CD1c-positive myeloid dendritic cell (primary cell): ENCODE measurements at regions not wholly inside any gene's neighbourhood (a gene's known extent, or its start where the extent isn't known, plus 50 kb on each side); places are given as distances from the start of the nearest gene placed in this dataset.
A peak's percentile ranks its signal among the peaks of the same experiment; 100 is the strongest.

Experiments used
- DNase-seq: peaks from one replicate; pipeline ENCODE4 v3.0.0-alpha.2; 2016; ENCODE audit errors: extremely low spot score

DNA sequence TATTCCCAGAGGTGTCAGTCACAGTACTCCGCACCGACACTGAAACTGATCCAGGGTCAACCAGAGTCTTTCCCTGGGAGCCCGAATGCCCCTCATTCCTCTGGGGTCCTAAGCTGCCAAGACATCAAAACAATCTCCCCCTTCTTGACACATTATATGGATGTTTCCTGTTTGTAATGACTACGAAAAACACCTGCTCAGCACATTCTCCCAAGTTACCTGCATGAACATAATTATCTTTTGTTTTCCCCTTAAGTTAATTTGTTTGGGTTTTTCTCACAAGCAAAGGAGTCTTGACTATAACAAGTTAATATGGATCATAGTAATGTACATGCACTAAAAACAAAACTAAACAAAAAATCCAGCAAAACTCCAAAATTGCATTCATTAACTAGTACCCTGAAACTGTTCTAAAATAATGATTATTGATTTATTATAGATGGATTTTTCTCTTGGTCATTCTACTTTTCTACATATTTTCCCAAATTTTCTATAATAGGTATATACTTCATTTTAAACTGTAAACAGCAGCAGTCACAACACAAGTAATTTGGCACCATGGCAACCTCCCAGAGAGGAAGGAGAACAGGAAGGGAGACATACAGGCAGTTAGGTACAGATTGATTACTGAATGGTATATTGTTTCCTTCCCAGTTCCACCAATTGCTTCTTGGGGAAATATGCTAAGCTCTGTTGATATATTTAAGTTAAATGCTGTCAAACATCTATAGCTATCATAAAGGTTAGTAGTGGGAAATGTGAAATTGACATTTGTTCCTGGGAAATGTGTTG, 631.5 kb downstream of the METTL15 start:
- DNase-seq: no peak

DNA sequence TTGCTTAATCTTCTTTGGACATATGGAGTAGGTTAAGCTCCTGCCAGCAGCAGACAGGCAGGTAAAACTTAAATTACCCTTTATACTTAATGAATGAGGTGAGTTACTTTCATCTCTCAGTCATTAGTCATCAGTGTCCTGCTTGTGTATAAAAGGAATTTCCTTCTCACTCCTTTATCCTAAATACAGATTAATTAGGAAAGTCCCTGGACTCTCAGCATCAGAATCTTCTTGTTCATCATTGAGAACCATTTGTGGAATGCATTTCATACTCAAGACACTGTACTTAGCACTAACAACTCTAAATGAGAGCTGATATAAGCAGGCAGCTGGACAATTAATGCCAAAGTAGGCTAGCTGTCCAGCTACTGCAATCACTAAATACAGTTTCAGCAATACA, 630.4 kb downstream of the METTL15 start:
- no peak for DNase-seq

- DNase-seq: no peak
These were observed 628.1 kb downstream of the METTL15 start for GRCh38 chr11:28736256-28736655.

DNA sequence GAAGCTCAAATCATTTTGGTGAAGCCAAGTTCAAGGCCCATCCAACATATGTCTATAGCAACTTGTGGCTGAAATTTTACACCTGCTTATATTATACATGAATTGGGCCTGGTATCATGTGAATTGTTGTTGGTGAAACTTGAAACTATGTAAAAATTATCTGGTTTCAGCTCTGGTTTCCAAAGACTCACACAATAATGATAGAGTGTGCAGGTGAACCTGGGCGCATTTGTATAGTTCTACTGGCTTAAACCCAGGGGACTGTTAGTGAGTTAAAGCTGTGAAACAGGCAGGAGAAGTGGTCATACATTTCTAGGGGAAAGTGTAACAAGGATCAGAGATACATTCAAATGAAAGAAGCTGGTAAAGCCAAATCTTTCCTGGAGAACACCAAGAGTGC, 627.3 kb downstream of the METTL15 start:
- no peak for DNase-seq

DNA sequence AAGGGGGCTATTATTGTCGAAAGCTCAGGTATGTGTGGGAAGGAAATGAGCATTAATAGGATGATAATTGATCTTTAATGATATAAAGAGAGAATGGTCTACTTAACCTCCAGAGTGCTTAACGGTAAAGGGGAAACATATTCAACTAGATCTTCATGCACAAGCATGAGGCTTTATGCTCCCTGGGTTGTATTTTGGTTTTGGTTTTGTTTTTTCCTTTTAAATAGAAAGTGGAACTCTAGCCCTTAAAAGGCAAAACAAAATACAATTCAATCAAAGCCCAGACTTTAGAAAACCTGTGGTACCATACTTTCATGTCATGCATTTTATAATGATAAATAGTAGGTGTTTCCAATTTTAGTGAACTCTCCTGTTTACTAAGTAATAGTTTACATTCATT, 622.7 kb downstream of the METTL15 start:
- DNase-seq: no peak

DNA sequence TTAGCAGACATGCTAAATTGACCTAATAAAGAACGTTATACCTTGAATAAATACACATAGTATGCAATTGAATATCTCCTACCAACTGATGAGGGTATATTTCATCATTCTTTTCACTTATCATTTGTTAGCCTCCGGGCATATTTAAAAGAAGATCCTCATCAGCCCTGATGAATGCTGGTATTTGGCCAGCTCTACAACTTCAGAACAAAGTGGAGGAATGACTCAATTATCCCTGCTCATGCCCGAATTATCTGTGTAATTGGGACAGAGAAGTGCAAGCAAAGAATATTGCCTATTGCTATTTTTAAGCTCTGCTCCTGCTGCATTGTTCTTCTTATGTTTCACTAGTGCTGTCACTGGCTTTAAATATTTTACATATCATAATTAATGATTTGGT, 622.1 kb downstream of the METTL15 start:
- DNase-seq: no peak

- no peak for DNase-seq
These were observed 621.2 kb downstream of the METTL15 start for GRCh38 chr11:28729339-28729738.

GRCh38 chr11:28728666-28729065, 620.5 kb downstream of the METTL15 start:
- no peak for DNase-seq

GRCh38 chr11:28727254-28727653, 619.1 kb downstream of the METTL15 start:
- DNase-seq: no peak

DNA sequence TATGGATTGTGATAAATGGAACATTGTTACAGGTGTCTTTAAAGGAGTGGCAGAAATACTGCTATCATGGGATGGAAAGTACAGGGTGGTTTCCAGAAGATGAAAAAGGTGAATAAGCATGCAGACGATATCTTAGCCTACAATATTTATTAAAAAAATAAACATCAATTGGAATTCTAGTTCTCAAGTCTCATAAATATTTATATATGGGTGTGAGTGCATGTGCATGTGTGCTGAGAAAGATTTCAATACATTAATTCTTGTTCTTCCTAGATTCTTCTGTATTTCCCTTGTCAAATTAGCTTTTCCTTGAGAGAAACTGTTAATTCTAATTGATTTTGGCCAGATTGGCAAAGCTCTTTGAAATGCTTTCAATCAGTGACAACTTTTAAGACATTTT, 618.2 kb downstream of the METTL15 start:
- DNase-seq: no peak

GRCh38 chr11:28715726-28716125, 607.5 kb downstream of the METTL15 start:
- DNase-seq: no peak

DNA sequence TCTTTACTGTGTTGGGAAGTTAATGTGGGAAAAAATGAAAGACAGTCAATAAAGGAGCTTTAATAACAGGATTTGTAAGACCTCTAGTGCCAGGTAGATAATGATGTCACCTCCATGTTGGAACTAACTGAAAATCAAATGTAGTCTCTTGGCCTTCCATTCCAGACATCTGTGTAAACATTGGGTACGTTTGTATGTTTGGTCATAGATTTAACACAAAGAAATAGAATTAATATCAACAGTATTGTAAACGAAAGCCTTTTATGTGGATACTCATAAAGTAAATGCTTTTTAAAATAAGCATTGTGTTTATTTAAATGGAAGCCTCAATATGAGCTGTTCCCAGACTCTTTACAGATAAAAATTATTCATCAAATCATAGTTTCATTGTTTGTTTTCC, 605.7 kb downstream of the METTL15 start:
- no peak for DNase-seq

DNA sequence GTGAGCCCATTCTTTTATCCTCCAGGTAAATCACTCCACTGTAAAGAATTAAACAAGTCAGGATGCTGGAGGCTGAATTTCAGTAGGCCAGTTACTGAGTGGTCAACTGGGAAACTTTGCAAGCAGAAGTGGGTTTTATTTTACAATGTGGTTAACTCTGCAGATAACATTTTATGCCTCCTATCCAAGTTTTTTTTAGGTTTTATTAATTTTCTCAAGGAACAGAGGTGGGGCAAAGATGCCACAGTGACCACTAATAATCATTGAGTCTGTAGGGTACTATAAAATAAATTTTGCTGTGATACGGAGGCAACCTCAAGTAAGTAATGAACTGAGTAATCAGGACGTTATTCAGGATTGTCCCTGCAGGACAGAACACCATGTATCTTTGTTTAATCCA, 599.9 kb downstream of the METTL15 start:
- DNase-seq: no peak

DNA sequence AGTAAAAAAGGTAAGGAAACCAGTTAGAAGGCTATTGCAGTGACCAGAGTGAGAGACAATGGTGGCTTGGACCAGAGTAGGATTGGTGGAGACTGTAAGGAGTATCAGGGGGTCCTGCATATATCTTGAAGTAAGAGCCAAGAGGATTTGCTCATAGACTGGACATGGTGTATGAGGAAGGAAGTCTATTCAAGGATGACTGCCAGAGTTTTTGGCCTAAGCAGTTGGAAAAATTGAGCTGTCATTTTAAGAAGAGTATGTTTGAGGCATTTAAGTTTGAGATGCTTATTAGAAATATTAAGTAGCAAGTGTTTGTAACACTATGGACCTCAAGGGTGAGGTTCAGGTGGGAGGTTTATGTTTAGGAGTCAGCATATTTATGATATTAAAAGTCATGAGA, 596.6 kb downstream of the METTL15 start:
- no peak for DNase-seq

DNA sequence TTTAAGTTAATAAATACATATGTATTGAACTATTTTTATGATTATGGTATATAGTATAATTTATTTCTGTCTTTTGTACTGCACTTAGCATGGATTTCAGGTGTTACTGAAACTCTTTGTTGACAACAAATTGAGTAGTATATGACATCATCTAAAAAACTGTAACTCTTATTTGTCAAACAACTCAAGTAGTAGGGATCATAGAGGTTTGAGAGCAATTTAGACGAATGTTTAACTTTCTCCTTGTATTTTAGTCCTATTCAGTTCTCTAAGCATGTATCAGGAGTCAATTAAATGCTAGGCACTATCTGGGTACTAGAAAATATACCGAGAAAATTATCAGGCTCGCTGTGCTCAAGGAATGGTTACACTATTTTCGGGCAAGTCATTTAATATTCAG, 595.2 kb downstream of the METTL15 start:
- DNase-seq: no peak

DNA sequence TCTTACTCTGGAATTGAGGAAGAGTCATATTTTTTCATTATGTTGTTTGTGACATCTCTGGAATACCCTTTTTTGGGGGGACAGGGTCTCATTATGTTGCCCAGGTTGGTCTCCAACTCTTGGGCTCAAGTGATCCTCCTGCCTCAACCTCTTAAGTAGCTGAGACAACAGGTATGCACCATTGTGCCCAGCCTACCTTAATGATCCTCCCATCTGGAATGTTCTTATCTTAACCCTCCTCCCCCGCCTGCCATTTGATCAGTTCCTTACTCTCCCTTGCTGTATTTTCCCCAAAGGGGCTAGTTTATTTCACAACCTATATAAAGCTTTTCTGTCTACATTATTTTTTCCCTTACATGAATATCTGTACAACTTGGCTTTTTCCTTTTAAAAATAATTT, 594.7 kb downstream of the METTL15 start:
- DNase-seq: no peak

DNA sequence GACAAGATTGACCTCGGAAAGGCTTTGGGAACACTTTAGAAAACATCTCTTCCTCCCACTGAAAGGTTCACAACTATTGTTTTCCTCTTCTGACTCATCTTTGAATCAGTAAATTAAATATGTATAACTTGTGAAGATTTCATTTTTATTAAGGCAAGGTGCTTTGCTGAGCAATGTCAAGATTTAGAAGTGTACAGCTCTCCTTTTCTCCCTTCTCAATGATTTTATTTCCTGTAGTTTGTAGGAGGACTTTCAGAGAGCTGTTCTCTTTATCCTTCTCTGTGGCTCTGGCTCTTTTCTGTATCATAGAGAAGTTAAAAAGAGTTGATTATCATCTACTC, 594.2 kb downstream of the METTL15 start:
- no peak for DNase-seq

- DNase-seq: no peak
These were observed 593.7 kb downstream of the METTL15 start for GRCh38 chr11:28701760-28702449.

GRCh38 chr11:28699701-28700100, 591.5 kb downstream of the METTL15 start:
- DNase-seq: no peak

GRCh38 chr11:28697920-28698827, 590.0 kb downstream of the METTL15 start:
- DNase-seq: peak; percentile 23

- DNase-seq: no peak
These were observed 588.4 kb downstream of the METTL15 start for GRCh38 chr11:28696591-28696990.

DNA sequence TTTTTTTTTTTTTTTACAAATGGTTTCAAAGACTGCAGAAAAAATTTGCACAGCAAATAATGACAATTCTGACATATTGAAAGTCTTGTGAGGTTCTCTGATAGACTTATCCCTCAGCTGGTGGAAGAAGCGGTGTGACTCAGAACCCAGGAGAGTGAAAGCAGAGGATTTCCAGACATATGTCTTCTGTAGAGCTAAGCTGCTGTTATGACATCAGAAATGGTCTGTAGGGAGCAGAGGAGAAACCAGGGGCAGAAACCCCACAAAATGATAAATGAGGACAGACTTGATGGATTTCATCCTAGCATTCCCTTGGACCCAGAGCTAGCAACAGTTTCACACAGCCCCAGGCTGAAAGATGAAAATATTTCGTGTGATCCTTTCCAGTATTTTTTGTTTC, 582.6 kb downstream of the METTL15 start:
- DNase-seq: no peak
